ENCODE measurements at regions not wholly inside any gene's neighbourhood (a gene's known extent, or its start where the extent isn't known, plus 50 kb on each side); places are given as distances from the start of the nearest gene placed in this dataset.

DNA sequence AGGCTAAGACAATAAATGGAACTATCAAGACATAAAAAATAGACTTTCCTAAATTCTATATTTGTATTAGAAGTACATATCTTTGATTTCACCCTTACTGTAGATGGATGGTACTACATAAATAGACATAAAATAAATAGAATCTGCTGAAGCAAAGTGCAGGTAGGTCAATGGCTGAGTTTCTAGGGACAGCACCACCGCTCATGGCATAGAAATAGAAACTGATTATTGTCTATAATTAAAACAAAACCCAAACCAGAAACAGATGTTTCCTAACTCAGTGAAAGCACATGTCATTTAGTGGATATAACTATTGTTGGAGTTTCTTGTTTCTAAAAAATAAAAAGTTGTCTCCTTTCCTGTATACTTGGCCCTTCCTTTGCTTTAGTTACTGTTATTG is 387.3 kb upstream of the ADGRL3 start:
- TF ChIP-seq, protein P1, sequence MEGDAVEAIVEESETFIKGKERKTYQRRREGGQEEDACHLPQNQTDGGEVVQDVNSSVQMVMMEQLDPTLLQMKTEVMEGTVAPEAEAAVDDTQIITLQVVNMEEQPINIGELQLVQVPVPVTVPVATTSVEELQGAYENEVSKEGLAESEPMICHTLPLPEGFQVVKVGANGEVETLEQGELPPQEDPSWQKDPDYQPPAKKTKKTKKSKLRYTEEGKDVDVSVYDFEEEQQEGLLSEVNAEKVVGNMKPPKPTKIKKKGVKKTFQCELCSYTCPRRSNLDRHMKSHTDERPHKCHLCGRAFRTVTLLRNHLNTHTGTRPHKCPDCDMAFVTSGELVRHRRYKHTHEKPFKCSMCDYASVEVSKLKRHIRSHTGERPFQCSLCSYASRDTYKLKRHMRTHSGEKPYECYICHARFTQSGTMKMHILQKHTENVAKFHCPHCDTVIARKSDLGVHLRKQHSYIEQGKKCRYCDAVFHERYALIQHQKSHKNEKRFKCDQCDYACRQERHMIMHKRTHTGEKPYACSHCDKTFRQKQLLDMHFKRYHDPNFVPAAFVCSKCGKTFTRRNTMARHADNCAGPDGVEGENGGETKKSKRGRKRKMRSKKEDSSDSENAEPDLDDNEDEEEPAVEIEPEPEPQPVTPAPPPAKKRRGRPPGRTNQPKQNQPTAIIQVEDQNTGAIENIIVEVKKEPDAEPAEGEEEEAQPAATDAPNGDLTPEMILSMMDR (IDR thresholded peaks at IDR 0.05) = no peak
- no peak for TF ChIP-seq POLR2A (IDR thresholded peaks at IDR 0.05)

Data from heart left ventricle (tissue), 13 donors.